ENCODE measurements at regions not wholly inside any gene's neighbourhood (a gene's known extent, or its start where the extent isn't known, plus 50 kb on each side); places are given as distances from the start of the nearest gene placed in this dataset.

DNA sequence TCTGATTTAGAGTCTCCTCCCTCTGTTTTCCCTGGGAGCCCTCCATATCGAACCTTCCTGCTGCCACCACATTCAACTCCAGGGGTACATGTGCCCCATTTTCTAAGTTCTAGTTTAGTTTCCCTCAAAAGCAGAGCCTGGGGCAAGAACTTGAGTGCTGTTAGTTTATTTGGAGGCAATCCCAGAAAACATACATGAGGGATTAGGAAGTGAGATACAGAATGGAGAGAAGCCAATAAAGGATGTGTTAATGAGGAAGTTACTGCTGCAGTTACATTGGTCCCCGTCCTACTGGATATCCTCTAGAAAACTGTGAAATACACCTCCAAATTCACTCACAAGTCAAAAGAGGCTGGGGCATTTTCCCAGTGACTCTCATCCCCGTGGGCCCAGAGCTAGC is 159.4 kb upstream of the SMARCA2 start:
- Histone ChIP-seq H3K14ac (ENCODE audit: low read length) (no peak overlapping the region), H3K79me1 (ENCODE audit: low read depth, low read length) (no peaks in the 10 kb centered on the region), H2BK5ac (ENCODE audit: low read length) (no peak overlapping the region), H3K9me3 (replicated peaks in 1 of 2; ENCODE audit: control insufficient read depth in 2 of 2, insufficient read depth in 1 of 2, low read depth in 1 of 2, low read length in 2 of 2) (no peaks in the 10 kb centered on the region), H3K4me3 (ENCODE audit: low read length in 2 of 2) (no peak overlapping the region), H3K36me3 (replicated peaks in 1 of 2; ENCODE audit: control insufficient read depth in 2 of 2, insufficient read depth in 2 of 2, low read length in 2 of 2) (no peaks in the 10 kb centered on the region), H3K4me2 (ENCODE audit: insufficient read depth, low read length, poor library complexity, severe bottlenecking) (no peak overlapping the region), H4K8ac (ENCODE audit: low read depth, low read length) (no peak overlapping the region), H2BK12ac (ENCODE audit: low read length) (no peak overlapping the region), H2BK120ac (ENCODE audit: low read depth, low read length) (no peak overlapping the region), H3K27me3 (ENCODE audit: control insufficient read depth in 3 of 3, insufficient read depth in 3 of 3, low read depth in 1 of 3, low read length in 3 of 3) (no peaks in the 10 kb centered on the region), H2BK15ac (ENCODE audit: low read length) (no peak overlapping the region), H2AFZ (ENCODE audit: low read length) (no peak overlapping the region), H3K9ac (ENCODE audit: low read depth, low read length, poor library complexity) (no peak overlapping the region), H3K18ac (ENCODE audit: low read length) (no peak overlapping the region), H3K23ac (ENCODE audit: low read depth, low read length, poor library complexity) (no peak overlapping the region), H3K4ac (ENCODE audit: low read length) (no peak overlapping the region), H3K4me1 (ENCODE audit: control insufficient read depth in 2 of 2, insufficient read depth in 1 of 2, low read depth in 1 of 2, low read length in 2 of 2) (no peaks in the 10 kb centered on the region), H3K27ac (replicated peaks; ENCODE audit: low read length) (no peak overlapping the region), H4K91ac (ENCODE audit: low read depth, low read length, poor library complexity) (no peak overlapping the region), H2AK5ac (ENCODE audit: low read depth, low read length) (no peak overlapping the region)
- WGBS, 2 donors (ENCODE audit: extremely low coverage in 2 of 2, insufficient read length in 2 of 2, insufficient replicate concordance in 1 of 2): no CpG with 5 or more reads among the region's 3 CpGs
- no peak for DNase-seq (ENCODE audit: low spot score)

DNA sequence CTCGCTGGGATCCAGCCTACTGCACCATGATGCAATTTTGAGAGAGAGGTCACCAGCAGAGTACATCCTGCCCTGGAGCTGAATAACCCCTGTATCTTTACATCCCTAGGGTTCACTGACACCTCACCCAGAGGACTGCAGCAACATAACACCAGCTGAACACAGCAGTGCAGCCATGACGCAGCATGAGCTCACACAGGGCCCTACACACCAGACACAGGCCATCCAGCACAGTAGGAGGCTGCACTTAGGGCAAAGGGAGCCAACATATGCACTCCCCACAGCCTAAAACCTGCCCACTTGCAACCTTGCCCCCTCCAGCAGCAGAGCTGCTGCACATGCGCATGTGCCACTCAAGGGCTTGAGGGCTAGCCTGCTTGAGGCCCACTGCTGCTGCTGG is 157.3 kb upstream of the SMARCA2 start:
- WGBS, 2 donors (ENCODE audit: extremely low coverage in 2 of 2, insufficient read length in 2 of 2, insufficient replicate concordance in 1 of 2): no CpG with 5 or more reads among the region's 3 CpGs
- no peak for DNase-seq (ENCODE audit: low spot score)
- no peaks in the 10 kb centered on the region for H3K4me1 ChIP-seq (ENCODE audit: control insufficient read depth in 2 of 2, insufficient read depth in 1 of 2, low read depth in 1 of 2, low read length in 2 of 2)

DNA sequence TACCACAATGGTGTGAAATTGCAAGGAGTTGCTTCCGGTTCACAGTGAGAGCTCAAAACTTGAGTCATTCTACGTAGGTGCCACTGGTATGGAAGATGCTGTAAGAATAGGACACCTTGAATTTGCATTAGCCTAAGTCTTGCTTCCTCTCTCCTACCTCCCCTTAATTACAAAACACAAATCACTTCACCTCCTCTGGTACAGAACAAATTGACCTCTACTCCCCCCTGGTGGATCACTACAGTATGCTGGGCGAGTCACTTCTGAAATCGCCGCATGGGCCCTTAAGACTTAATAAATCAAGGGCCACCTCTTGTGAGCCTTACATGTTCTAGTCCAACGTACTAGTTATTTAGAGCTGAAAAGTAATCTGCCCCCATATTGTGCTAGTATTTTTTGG is 145.3 kb upstream of the SMARCA2 start:
- Histone ChIP-seq H3K4me2 (ENCODE audit: insufficient read depth, low read length, poor library complexity, severe bottlenecking) (no peak overlapping the region), H2AK5ac (ENCODE audit: low read depth, low read length) (no peak overlapping the region), H2AFZ (ENCODE audit: low read length) (no peak overlapping the region), H4K8ac (ENCODE audit: low read depth, low read length) (no peak overlapping the region), H3K27ac (replicated peaks; ENCODE audit: low read length) (no peak overlapping the region), H3K23ac (ENCODE audit: low read depth, low read length, poor library complexity) (no peak overlapping the region), H3K79me1 (ENCODE audit: low read depth, low read length) (no peaks in the 10 kb centered on the region), H3K9ac (ENCODE audit: low read depth, low read length, poor library complexity) (no peak overlapping the region), H3K4me1 (ENCODE audit: control insufficient read depth in 2 of 2, insufficient read depth in 1 of 2, low read depth in 1 of 2, low read length in 2 of 2) (peaks cover 0 to 14% of the 10 kb centered on the region in 2 donors), H3K18ac (ENCODE audit: low read length) (no peak overlapping the region), H2BK5ac (ENCODE audit: low read length) (no peak overlapping the region), H2BK15ac (ENCODE audit: low read length) (no peak overlapping the region), H3K9me3 (replicated peaks in 1 of 2; ENCODE audit: control insufficient read depth in 2 of 2, insufficient read depth in 1 of 2, low read depth in 1 of 2, low read length in 2 of 2) (no peaks in the 10 kb centered on the region), H4K91ac (ENCODE audit: low read depth, low read length, poor library complexity) (no peak overlapping the region), H3K14ac (ENCODE audit: low read length) (no peak overlapping the region), H3K4ac (ENCODE audit: low read length) (no peak overlapping the region), H3K27me3 (ENCODE audit: control insufficient read depth in 3 of 3, insufficient read depth in 3 of 3, low read depth in 1 of 3, low read length in 3 of 3) (no peaks in the 10 kb centered on the region), H2BK120ac (ENCODE audit: low read depth, low read length) (no peak overlapping the region), H3K4me3 (ENCODE audit: low read length in 2 of 2) (no peak overlapping the region), H2BK12ac (ENCODE audit: low read length) (no peak overlapping the region), H3K36me3 (replicated peaks in 1 of 2; ENCODE audit: control insufficient read depth in 2 of 2, insufficient read depth in 2 of 2, low read length in 2 of 2) (no peaks in the 10 kb centered on the region)
- WGBS, 2 donors (ENCODE audit: extremely low coverage in 2 of 2, insufficient read length in 2 of 2, insufficient replicate concordance in 1 of 2): no CpG with 5 or more reads among the region's 6 CpGs
- DNase-seq (ENCODE audit: low spot score): peak; percentile 20

More for the DNA sequence above, 157.3 kb upstream of the SMARCA2 start:
- H3K14ac ChIP-seq (ENCODE audit: low read length): no peak overlapping the region
- H4K91ac ChIP-seq (ENCODE audit: low read depth, low read length, poor library complexity): no peak overlapping the region
- no peak overlapping the region for H3K4me3 ChIP-seq (ENCODE audit: low read length in 2 of 2)
- no peak overlapping the region for H3K4me2 ChIP-seq (ENCODE audit: insufficient read depth, low read length, poor library complexity, severe bottlenecking)
- no peaks in the 10 kb centered on the region for H3K9me3 ChIP-seq (replicated peaks in 1 of 2; ENCODE audit: control insufficient read depth in 2 of 2, insufficient read depth in 1 of 2, low read depth in 1 of 2, low read length in 2 of 2)
- no peak overlapping the region for H2BK120ac ChIP-seq (ENCODE audit: low read depth, low read length)
- H2BK15ac ChIP-seq (ENCODE audit: low read length): no peak overlapping the region
- no peaks in the 10 kb centered on the region for H3K36me3 ChIP-seq (replicated peaks in 1 of 2; ENCODE audit: control insufficient read depth in 2 of 2, insufficient read depth in 2 of 2, low read length in 2 of 2)
- H3K79me1 ChIP-seq (ENCODE audit: low read depth, low read length): no peaks in the 10 kb centered on the region
- H2AFZ ChIP-seq (ENCODE audit: low read length): no peak overlapping the region
- H3K18ac ChIP-seq (ENCODE audit: low read length): peak overlapping the region; percentile 5
- peak overlapping the region; percentile 24 for H2AK5ac ChIP-seq (ENCODE audit: low read depth, low read length)
- H4K8ac ChIP-seq (ENCODE audit: low read depth, low read length): no peak overlapping the region
- no peak overlapping the region for H3K23ac ChIP-seq (ENCODE audit: low read depth, low read length, poor library complexity)
- no peaks in the 10 kb centered on the region for H3K27me3 ChIP-seq (ENCODE audit: control insufficient read depth in 3 of 3, insufficient read depth in 3 of 3, low read depth in 1 of 3, low read length in 3 of 3)
- no peak overlapping the region for H3K4ac ChIP-seq (ENCODE audit: low read length)
- no peak overlapping the region for H3K9ac ChIP-seq (ENCODE audit: low read depth, low read length, poor library complexity)
- no peak overlapping the region for H2BK5ac ChIP-seq (ENCODE audit: low read length)
- no peak overlapping the region for H3K27ac ChIP-seq (replicated peaks; ENCODE audit: low read length)
- no peak overlapping the region for H2BK12ac ChIP-seq (ENCODE audit: low read length)

DNA sequence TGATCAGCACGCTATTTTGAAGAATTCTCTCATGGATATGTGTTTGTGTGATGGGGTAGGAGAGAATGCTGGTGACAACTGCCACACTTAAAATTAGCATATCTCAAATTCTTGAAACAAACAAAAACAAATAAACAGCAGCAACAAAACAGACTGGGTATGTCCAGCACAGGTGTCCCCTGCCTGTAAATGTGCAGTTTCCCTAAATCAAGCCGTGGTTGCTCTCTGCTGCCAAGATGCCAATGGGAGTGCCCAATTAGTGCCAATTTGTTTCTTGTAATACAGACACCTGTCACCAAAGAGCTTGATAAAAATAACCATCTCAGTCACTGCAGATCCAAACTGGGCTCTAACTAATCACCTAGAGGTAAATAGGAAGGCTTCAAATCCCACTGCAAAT is 144.2 kb upstream of the SMARCA2 start:
- DNase-seq (ENCODE audit: low spot score): no peak
- no peak overlapping the region for H3K4me2 ChIP-seq (ENCODE audit: insufficient read depth, low read length, poor library complexity, severe bottlenecking)
- no peak overlapping the region for H3K23ac ChIP-seq (ENCODE audit: low read depth, low read length, poor library complexity)

More for the DNA sequence above, 144.2 kb upstream of the SMARCA2 start:
- Histone ChIP-seq H3K27me3 (ENCODE audit: control insufficient read depth in 3 of 3, insufficient read depth in 3 of 3, low read depth in 1 of 3, low read length in 3 of 3) (no peaks in the 10 kb centered on the region), H3K27ac (replicated peaks; ENCODE audit: low read length) (no peak overlapping the region), H4K8ac (ENCODE audit: low read depth, low read length) (no peak overlapping the region), H3K4me3 (ENCODE audit: low read length in 2 of 2) (no peak overlapping the region), H3K36me3 (replicated peaks in 1 of 2; ENCODE audit: control insufficient read depth in 2 of 2, insufficient read depth in 2 of 2, low read length in 2 of 2) (no peaks in the 10 kb centered on the region), H3K9ac (ENCODE audit: low read depth, low read length, poor library complexity) (no peak overlapping the region), H2BK5ac (ENCODE audit: low read length) (no peak overlapping the region), H3K9me3 (replicated peaks in 1 of 2; ENCODE audit: control insufficient read depth in 2 of 2, insufficient read depth in 1 of 2, low read depth in 1 of 2, low read length in 2 of 2) (no peaks in the 10 kb centered on the region), H3K4ac (ENCODE audit: low read length) (no peak overlapping the region), H3K14ac (ENCODE audit: low read length) (no peak overlapping the region), H2BK12ac (ENCODE audit: low read length) (no peak overlapping the region), H4K91ac (ENCODE audit: low read depth, low read length, poor library complexity) (no peak overlapping the region), H2AFZ (ENCODE audit: low read length) (no peak overlapping the region), H2BK15ac (ENCODE audit: low read length) (no peak overlapping the region), H2BK120ac (ENCODE audit: low read depth, low read length) (no peak overlapping the region), H3K79me1 (ENCODE audit: low read depth, low read length) (no peaks in the 10 kb centered on the region), H3K18ac (ENCODE audit: low read length) (no peak overlapping the region), H2AK5ac (ENCODE audit: low read depth, low read length) (no peak overlapping the region), H3K4me1 (ENCODE audit: control insufficient read depth in 2 of 2, insufficient read depth in 1 of 2, low read depth in 1 of 2, low read length in 2 of 2) (peaks cover 0 to 14% of the 10 kb centered on the region in 2 donors)
- WGBS, 2 donors (ENCODE audit: extremely low coverage in 2 of 2, insufficient read length in 2 of 2, insufficient replicate concordance in 1 of 2): no CpG with 5 or more reads among the region's 2 CpGs

All from neuronal stem cell (in vitro differentiated cells).